Activated B cell treated with CpG ODN at 0.5 μM for 24 hours (primary cell): ENCODE measurements at regions not wholly inside any gene's neighbourhood (a gene's known extent, or its start where the extent isn't known, plus 50 kb on each side); places are given as distances from the start of the nearest gene placed in this dataset.

Experiments
- ATAC-seq: fragments of 200-7000 bp; cut with Tn5 transposase; one replicate; pipeline ENCODE4 v1.10.0; 2021; ENCODE audit warnings: low read depth, mild to moderate bottlenecking, moderate library complexity
- CTCF ChIA-PET: fragments of 350-600 bp; sonication (Branson Sonifier 250); formaldehyde crosslinking; loops from one replicate; lab custom pipeline; 2021; ENCODE audit warnings: antibody characterized with exemption; lab: Charles Lee
- POLR2A ChIA-PET: fragments of 350-600 bp; sonication (Branson Sonifier 250); formaldehyde crosslinking; loops from one replicate; lab custom pipeline; 2021; ENCODE audit warnings: antibody characterized with exemption; lab: Charles Lee
- DNase-seq: peaks from one replicate; pipeline ENCODE4 v3.0.0; 2022
- H3K27ac Mint-ChIP-seq: one replicate; pipeline ENCODE4 v1.8.0; 2020; ENCODE audit warnings: mixed read lengths
- H3K27me3 Mint-ChIP-seq: one replicate; pipeline ENCODE4 v1.8.0; 2021; ENCODE audit warnings: mixed read lengths
- H3K36me3 Mint-ChIP-seq: one replicate; pipeline ENCODE4 v1.8.0; 2021; ENCODE audit warnings: low read depth, mixed read lengths
- H3K4me1 Mint-ChIP-seq: one replicate; pipeline ENCODE4 v1.8.0; 2021; ENCODE audit warnings: mixed read lengths
- H3K4me3 Mint-ChIP-seq: one replicate; pipeline ENCODE4 v1.8.0; 2020; ENCODE audit warnings: mild to moderate bottlenecking, mixed read lengths
- H3K9me3 Mint-ChIP-seq: one replicate; pipeline ENCODE4 v1.8.0; 2020; ENCODE audit warnings: mixed read lengths
- CTCF ChIP-seq: fragments of 200-600 bp; IDR thresholded peaks from one replicate; pipeline ENCODE4 v1.8.0; 2022; ENCODE audit warnings: antibody characterized with exemption, mild to moderate bottlenecking
- intact Hi-C: fragments of 100-400 bp; cut with micrococcal nuclease; formaldehyde crosslinking; loops from one replicate; pipeline ENCODE4 v1.15.1; 2024

- ChIA-PET CTCF (interaction anchor here (0.7 kb wide), 1 partner anchor 8 kb away, joined by 3 read pairs; no protein-coding TSS in a partner anchor), POLR2A (no interaction called here)
- no peaks in the 10 kb centered on the region for H3K36me3 Mint-ChIP-seq
- DNase-seq: no peak
- peaks cover 1% of the 10 kb centered on the region for H3K27me3 Mint-ChIP-seq
- H3K9me3 Mint-ChIP-seq: peaks cover 7% of the 10 kb centered on the region
- peaks cover 8% of the 10 kb centered on the region for H3K4me1 Mint-ChIP-seq
- intact Hi-C loops: no loop called here
- H3K27ac Mint-ChIP-seq: no peak overlapping the region
- no peak for ATAC-seq
- no peak for TF ChIP-seq CTCF
- no peak overlapping the region for H3K4me3 Mint-ChIP-seq
These were observed 136.6 kb downstream of the PIK3R1 start for GRCh38 chr5:68352166-68352565.

GRCh38 chr5:68353605-68354004, 138.0 kb downstream of the PIK3R1 start:
- POLR2A ChIA-PET: no interaction called here
- Mint-ChIP-seq H3K4me3 (no peak overlapping the region), H3K27ac (no peak overlapping the region), H3K4me1 (no peaks in the 10 kb centered on the region), H3K27me3 (peaks cover 1% of the 10 kb centered on the region), H3K36me3 (no peaks in the 10 kb centered on the region), H3K9me3 (no peaks in the 10 kb centered on the region)
- no peak for TF ChIP-seq CTCF
- ATAC-seq (no peak), DNase-seq (no peak)
- intact Hi-C loops: no loop called here
- CTCF ChIA-PET: no interaction called here

GRCh38 chr5:68354315-68354714, 138.8 kb downstream of the PIK3R1 start:
- Mint-ChIP-seq H3K9me3 (no peaks in the 10 kb centered on the region), H3K4me1 (no peaks in the 10 kb centered on the region), H3K4me3 (no peak overlapping the region), H3K36me3 (no peaks in the 10 kb centered on the region), H3K27ac (no peak overlapping the region), H3K27me3 (peaks cover 1% of the 10 kb centered on the region)
- CTCF ChIA-PET: no interaction called here
- intact Hi-C loops: no loop called here
- POLR2A ChIA-PET: no interaction called here
- ATAC-seq (no peak), DNase-seq (no peak)
- no peak for TF ChIP-seq CTCF

- H3K36me3 Mint-ChIP-seq: no peaks in the 10 kb centered on the region
- no peak for TF ChIP-seq CTCF
- no peak overlapping the region for H3K27ac Mint-ChIP-seq
- ChIA-PET POLR2A (no interaction called here), CTCF (interaction anchor here (1.9 kb wide), 1 partner anchor 69 kb away, joined by 4 read pairs; no protein-coding TSS in a partner anchor)
- no peaks in the 10 kb centered on the region for H3K4me1 Mint-ChIP-seq
- DNase-seq (no peak), ATAC-seq (no peak)
- H3K4me3 Mint-ChIP-seq: no peak overlapping the region
- intact Hi-C loops: no loop called here
- peaks cover 4% of the 10 kb centered on the region for H3K27me3 Mint-ChIP-seq
- H3K9me3 Mint-ChIP-seq: no peaks in the 10 kb centered on the region
These were observed 140.7 kb downstream of the PIK3R1 start for GRCh38 chr5:68356216-68356615.

- Mint-ChIP-seq H3K4me1 (no peaks in the 10 kb centered on the region), H3K4me3 (no peak overlapping the region), H3K27me3 (peaks cover 4% of the 10 kb centered on the region), H3K36me3 (no peaks in the 10 kb centered on the region), H3K27ac (no peak overlapping the region), H3K9me3 (no peaks in the 10 kb centered on the region)
- intact Hi-C loops: no loop called here
- DNase-seq: no peak
- no peak for ATAC-seq
- CTCF ChIA-PET: interaction anchor here (1.9 kb wide), 1 partner anchor 70 kb away, joined by 4 read pairs; no protein-coding TSS in a partner anchor
- POLR2A ChIA-PET: no interaction called here
- TF ChIP-seq CTCF: no peak
These were observed 141.1 kb downstream of the PIK3R1 start for GRCh38 chr5:68356623-68357022.
